ENCODE measurements at regions not wholly inside any gene's neighbourhood (a gene's known extent, or its start where the extent isn't known, plus 50 kb on each side); places are given as distances from the start of the nearest gene placed in this dataset.
"Not testable (repeated sequence)": the region's sequence is repeated elsewhere in the genome, so short reads cannot be mapped to it uniquely, and the experiment has no call there.

- DNase-seq: peak in 1 of 2 donors; percentile 19
- 68 to 80% (median 72%) methylated on average over 1 of the region's 1 CpG for WGBS, 5 donors
- H3K27ac ChIP-seq: no peak overlapping the region
- H3K27me3 ChIP-seq: no peaks in the 10 kb centered on the region
- TF ChIP-seq CTCF (IDR thresholded peaks at IDR 0.05): no peak
- TF ChIP-seq POLR2A (IDR thresholded peaks at IDR 0.05): no peak
- no peak for TF ChIP-seq POLR2AphosphoS5 (IDR thresholded peaks at IDR 0.05)
- TF ChIP-seq EP300 (IDR thresholded peaks at IDR 0.05): no peak
- no peaks in the 10 kb centered on the region for H3K4me1 ChIP-seq
- intact Hi-C loops (cut with DNase I; ENCODE audit: low total_unique reads): no loop called here
- H3K36me3 ChIP-seq: no peaks in the 10 kb centered on the region
- peaks cover 0 to 29% (median 8%) of the 10 kb centered on the region in 4 donors for H3K9me3 ChIP-seq
- no peak overlapping the region for H3K4me3 ChIP-seq
These were observed 783.2 kb downstream of the DHX35 start for GRCh38 chr20:39745380-39745779.

- Histone ChIP-seq H3K4me1 (no peaks in the 10 kb centered on the region), H3K9me3 (no peaks in the 10 kb centered on the region), H3K27ac (no peak overlapping the region), H3K36me3 (no peaks in the 10 kb centered on the region), H3K27me3 (no peaks in the 10 kb centered on the region), H3K4me3 (no peak overlapping the region)
- 84 to 95% (median 92%) methylated on average over 2 of the region's 2 CpGs for WGBS, 5 donors
- intact Hi-C loops (cut with DNase I; ENCODE audit: low total_unique reads): no loop called here
- TF ChIP-seq EP300 (IDR thresholded peaks at IDR 0.05) (no peak), CTCF (IDR thresholded peaks at IDR 0.05) (no peak), POLR2A (IDR thresholded peaks at IDR 0.05) (no peak), POLR2AphosphoS5 (IDR thresholded peaks at IDR 0.05) (no peak)
- no peak for DNase-seq
These were observed 776.5 kb downstream of the DHX35 start for GRCh38 chr20:39738651-39739050.

- intact Hi-C loops (cut with DNase I; ENCODE audit: low total_unique reads): no loop called here
- Histone ChIP-seq H3K9me3 (peaks cover 0 to 7% (median 5%) of the 10 kb centered on the region in 4 donors), H3K27ac (no peak overlapping the region), H3K4me1 (no peaks in the 10 kb centered on the region), H3K27me3 (no peaks in the 10 kb centered on the region), H3K36me3 (no peaks in the 10 kb centered on the region), H3K4me3 (no peak overlapping the region)
- DNase-seq: no peak
- 63 to 79% (median 73%) methylated on average over 5 to 6 of the region's 6 CpGs for WGBS, 5 donors
- TF ChIP-seq EP300 (IDR thresholded peaks at IDR 0.05) (no peak), POLR2AphosphoS5 (IDR thresholded peaks at IDR 0.05) (no peak), POLR2A (IDR thresholded peaks at IDR 0.05) (no peak), CTCF (IDR thresholded peaks at IDR 0.05) (no peak)
These were observed 774.5 kb downstream of the DHX35 start for GRCh38 chr20:39736434-39737327.

- H3K4me3 ChIP-seq; H3K27ac ChIP-seq; H3K36me3 ChIP-seq; H3K4me1 ChIP-seq; DNase-seq; intact Hi-C loops (cut with DNase I; ENCODE audit: low total_unique reads); H3K27me3 ChIP-seq: not testable (repeated sequence)
- 84 to 94% (median 93%) methylated on average over 6 of the region's 6 CpGs for WGBS, 5 donors
- H3K9me3 ChIP-seq: peaks cover 16 to 57% (median 48%) of the 10 kb centered on the region in 4 donors
These were observed 763.4 kb downstream of the DHX35 start for GRCh38 chr20:39725513-39725912.

- intact Hi-C loops (cut with DNase I; ENCODE audit: low total_unique reads): no loop called here
- peaks cover 0 to 4% (median under 1%) of the 10 kb centered on the region in 4 donors for H3K9me3 ChIP-seq
- no peak for DNase-seq
- WGBS, 5 donors: 89 to 95% (median 92%) methylated on average over 2 of the region's 2 CpGs
- no peaks in the 10 kb centered on the region for H3K36me3 ChIP-seq
- no peaks in the 10 kb centered on the region for H3K4me1 ChIP-seq
- H3K27ac ChIP-seq: no peak overlapping the region
- TF ChIP-seq POLR2A (IDR thresholded peaks at IDR 0.05): no peak
- TF ChIP-seq POLR2AphosphoS5 (IDR thresholded peaks at IDR 0.05): no peak
- TF ChIP-seq CTCF (IDR thresholded peaks at IDR 0.05): no peak
- no peak for TF ChIP-seq EP300 (IDR thresholded peaks at IDR 0.05)
- no peaks in the 10 kb centered on the region for H3K27me3 ChIP-seq
- H3K4me3 ChIP-seq: no peak overlapping the region
These were observed 757.1 kb downstream of the DHX35 start for GRCh38 chr20:39719293-39719692.

Measured in stomach (tissue), 8 donors.